D721Med (cell line): ENCODE measurements at regions not wholly inside any gene's neighbourhood (a gene's known extent, or its start where the extent isn't known, plus 50 kb on each side); places are given as distances from the start of the nearest gene placed in this dataset.

Experiments
- DNase-seq: peaks from one replicate; pipeline ENCODE4 v3.0.0; 2011; ENCODE audit warnings: low spot score; ENCODE audit not compliant: insufficient read length
- FAIRE-seq: peaks from 2 replicates; lab custom pipeline; 2011; peaks lifted over from hg19 to GRCh38; lab: Jason Lieb, UNC
- CTCF ChIP-seq: IDR thresholded peaks from 2 replicates; pipeline ENCODE4 v1.5.1; 2012; ENCODE audit warnings: mild to moderate bottlenecking, control low read depth; ENCODE audit not compliant: insufficient read depth; ENCODE audit errors: missing control alignments

GRCh38 chr2:129178356-129178755, 801.1 kb upstream of the RAB6C start:
- TF ChIP-seq CTCF, result no peak
- no peak for DNase-seq
- FAIRE-seq, result no peak

GRCh38 chr2:129179199-129179598, 800.3 kb upstream of the RAB6C start:
- DNase-seq (no peak), FAIRE-seq (no peak)
- TF ChIP-seq CTCF, result no peak

- FAIRE-seq, result no peak
- DNase-seq, result no peak
- no peak for TF ChIP-seq CTCF
These were observed 799.2 kb upstream of the RAB6C start for GRCh38 chr2:129180124-129180716.

GRCh38 chr2:129181433-129181832, 798.0 kb upstream of the RAB6C start:
- TF ChIP-seq CTCF, result no peak
- no peak for FAIRE-seq
- no peak for DNase-seq

- DNase-seq (no peak), FAIRE-seq (no peak)
- TF ChIP-seq CTCF, result no peak
These were observed 797.5 kb upstream of the RAB6C start for GRCh38 chr2:129181963-129182362.

- DNase-seq, result no peak
- FAIRE-seq, result no peak
- TF ChIP-seq CTCF, result no peak
These were observed 792.1 kb upstream of the RAB6C start for GRCh38 chr2:129187343-129187742.

- no peak for DNase-seq
- no peak for TF ChIP-seq CTCF
- no peak for FAIRE-seq
These were observed 791.0 kb upstream of the RAB6C start for GRCh38 chr2:129188451-129188850.
